ENCODE measurements at regions not wholly inside any gene's neighbourhood (a gene's known extent, or its start where the extent isn't known, plus 50 kb on each side); places are given as distances from the start of the nearest gene placed in this dataset.

- TF ChIP-seq CTCF (IDR thresholded peaks at IDR 0.05; ENCODE audit: low read length) (no peak), EZH2 (IDR thresholded peaks at IDR 0.05; ENCODE audit: borderline replicate concordance, low read length) (no peak)
Measured at GRCh38 chr4:155539746-155540145, 126.9 kb upstream of the GUCY1A1 start.

All from OCI-LY1 (cell line).